ENCODE measurements at regions not wholly inside any gene's neighbourhood (a gene's known extent, or its start where the extent isn't known, plus 50 kb on each side); places are given as distances from the start of the nearest gene placed in this dataset.

DNA sequence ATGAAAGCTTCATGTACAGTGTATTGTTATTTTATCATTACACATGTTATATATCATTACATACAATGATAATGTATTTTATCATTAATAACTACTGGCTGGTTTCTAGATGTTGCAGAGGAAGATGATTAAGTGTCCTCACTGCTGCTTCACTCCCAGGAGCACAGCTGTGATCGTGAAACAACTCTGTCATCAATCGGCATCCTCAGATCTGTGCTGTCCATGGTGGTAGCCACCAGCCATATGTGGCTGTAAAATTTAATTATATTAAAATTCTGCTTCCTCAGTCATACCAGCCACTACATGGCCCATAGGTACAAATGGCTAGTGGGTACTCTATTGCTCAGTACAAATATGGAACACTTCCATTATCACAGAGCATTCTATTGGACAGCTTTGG lies 379.4 kb upstream of the CFAP20DC start (continued):
- TF ChIP-seq CREB1 (CRISPR knock-in tag; IDR thresholded peaks at IDR 0.05; ENCODE audit: low read depth): no peak
- TF ChIP-seq ETS1 (IDR thresholded peaks at IDR 0.05): no peak
- TF ChIP-seq, protein P1, sequence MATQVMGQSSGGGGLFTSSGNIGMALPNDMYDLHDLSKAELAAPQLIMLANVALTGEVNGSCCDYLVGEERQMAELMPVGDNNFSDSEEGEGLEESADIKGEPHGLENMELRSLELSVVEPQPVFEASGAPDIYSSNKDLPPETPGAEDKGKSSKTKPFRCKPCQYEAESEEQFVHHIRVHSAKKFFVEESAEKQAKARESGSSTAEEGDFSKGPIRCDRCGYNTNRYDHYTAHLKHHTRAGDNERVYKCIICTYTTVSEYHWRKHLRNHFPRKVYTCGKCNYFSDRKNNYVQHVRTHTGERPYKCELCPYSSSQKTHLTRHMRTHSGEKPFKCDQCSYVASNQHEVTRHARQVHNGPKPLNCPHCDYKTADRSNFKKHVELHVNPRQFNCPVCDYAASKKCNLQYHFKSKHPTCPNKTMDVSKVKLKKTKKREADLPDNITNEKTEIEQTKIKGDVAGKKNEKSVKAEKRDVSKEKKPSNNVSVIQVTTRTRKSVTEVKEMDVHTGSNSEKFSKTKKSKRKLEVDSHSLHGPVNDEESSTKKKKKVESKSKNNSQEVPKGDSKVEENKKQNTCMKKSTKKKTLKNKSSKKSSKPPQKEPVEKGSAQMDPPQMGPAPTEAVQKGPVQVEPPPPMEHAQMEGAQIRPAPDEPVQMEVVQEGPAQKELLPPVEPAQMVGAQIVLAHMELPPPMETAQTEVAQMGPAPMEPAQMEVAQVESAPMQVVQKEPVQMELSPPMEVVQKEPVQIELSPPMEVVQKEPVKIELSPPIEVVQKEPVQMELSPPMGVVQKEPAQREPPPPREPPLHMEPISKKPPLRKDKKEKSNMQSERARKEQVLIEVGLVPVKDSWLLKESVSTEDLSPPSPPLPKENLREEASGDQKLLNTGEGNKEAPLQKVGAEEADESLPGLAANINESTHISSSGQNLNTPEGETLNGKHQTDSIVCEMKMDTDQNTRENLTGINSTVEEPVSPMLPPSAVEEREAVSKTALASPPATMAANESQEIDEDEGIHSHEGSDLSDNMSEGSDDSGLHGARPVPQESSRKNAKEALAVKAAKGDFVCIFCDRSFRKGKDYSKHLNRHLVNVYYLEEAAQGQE (IDR thresholded peaks at IDR 0.05; ENCODE audit: unreplicated experiment): peak; percentile 32
- TF ChIP-seq EZH2phosphoT487 (IDR thresholded peaks at IDR 0.05; ENCODE audit: unreplicated experiment): no peak
- TF ChIP-seq EZH2 (IDR thresholded peaks at IDR 0.05; ENCODE audit: low read depth, unreplicated experiment): no peak
- no peak for TF ChIP-seq POLR2AphosphoS5 (IDR thresholded peaks at IDR 0.05; ENCODE audit: low read depth)

- H3K4me2 ChIP-seq: no peak overlapping the region
- ATAC-seq (no peak), DNase-seq (ENCODE audit: low spot score) (no peak)
- H3K9me2 ChIP-seq (ENCODE audit: insufficient read depth): no peaks in the 10 kb centered on the region
- H3K27ac Mint-ChIP-seq: no peak overlapping the region
- no peaks in the 10 kb centered on the region for H4K20me1 ChIP-seq (replicated peaks; ENCODE audit: insufficient read depth)
- H3F3A ChIP-seq (replicated peaks; ENCODE audit: low read depth): no peaks in the 10 kb centered on the region
- H3K36me3 Mint-ChIP-seq (ENCODE audit: low read depth): no peaks in the 10 kb centered on the region
- no peaks in the 10 kb centered on the region for H3K4me1 ChIP-seq (ENCODE audit: insufficient read depth)
- H3K4me3 Mint-ChIP-seq: no peak overlapping the region
- H3K4me1 Mint-ChIP-seq: no peaks in the 10 kb centered on the region
- no peak overlapping the region for H3K4me3 ChIP-seq
- no peak overlapping the region for H2AFZ ChIP-seq
- H3K27me3 ChIP-seq (ENCODE audit: insufficient read depth): no peaks in the 10 kb centered on the region
- no peaks in the 10 kb centered on the region for H3K9me3 Mint-ChIP-seq
- H3K27ac ChIP-seq (ENCODE audit: low read depth): no peak overlapping the region
- H3K79me2 ChIP-seq (replicated peaks; ENCODE audit: insufficient read depth): no peaks in the 10 kb centered on the region
- no peaks in the 10 kb centered on the region for H3K36me3 ChIP-seq (ENCODE audit: insufficient read depth)
- no peaks in the 10 kb centered on the region for H3K27me3 Mint-ChIP-seq (ENCODE audit: insufficient read depth, low read depth, poor library complexity)
- TF ChIP-seq, protein P2, sequence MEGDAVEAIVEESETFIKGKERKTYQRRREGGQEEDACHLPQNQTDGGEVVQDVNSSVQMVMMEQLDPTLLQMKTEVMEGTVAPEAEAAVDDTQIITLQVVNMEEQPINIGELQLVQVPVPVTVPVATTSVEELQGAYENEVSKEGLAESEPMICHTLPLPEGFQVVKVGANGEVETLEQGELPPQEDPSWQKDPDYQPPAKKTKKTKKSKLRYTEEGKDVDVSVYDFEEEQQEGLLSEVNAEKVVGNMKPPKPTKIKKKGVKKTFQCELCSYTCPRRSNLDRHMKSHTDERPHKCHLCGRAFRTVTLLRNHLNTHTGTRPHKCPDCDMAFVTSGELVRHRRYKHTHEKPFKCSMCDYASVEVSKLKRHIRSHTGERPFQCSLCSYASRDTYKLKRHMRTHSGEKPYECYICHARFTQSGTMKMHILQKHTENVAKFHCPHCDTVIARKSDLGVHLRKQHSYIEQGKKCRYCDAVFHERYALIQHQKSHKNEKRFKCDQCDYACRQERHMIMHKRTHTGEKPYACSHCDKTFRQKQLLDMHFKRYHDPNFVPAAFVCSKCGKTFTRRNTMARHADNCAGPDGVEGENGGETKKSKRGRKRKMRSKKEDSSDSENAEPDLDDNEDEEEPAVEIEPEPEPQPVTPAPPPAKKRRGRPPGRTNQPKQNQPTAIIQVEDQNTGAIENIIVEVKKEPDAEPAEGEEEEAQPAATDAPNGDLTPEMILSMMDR (conservative IDR thresholded peaks at IDR 0.05; ENCODE audit: low read depth in 2 of 2): no peak
- TF ChIP-seq ZNF331 (CRISPR knock-in tag; IDR thresholded peaks at IDR 0.05; ENCODE audit: low read depth) (no peak), ZNF462 (CRISPR knock-in tag; IDR thresholded peaks at IDR 0.05) (no peak), CREB1 (CRISPR knock-in tag; IDR thresholded peaks at IDR 0.05; ENCODE audit: low read depth) (no peak), EZH2phosphoT487 (IDR thresholded peaks at IDR 0.05; ENCODE audit: unreplicated experiment) (no peak), EZH2 (IDR thresholded peaks at IDR 0.05; ENCODE audit: low read depth, unreplicated experiment) (no peak)
These were observed 377.2 kb upstream of the CFAP20DC start for GRCh38 chr3:59426821-59427565.
